8988T (cell line): ENCODE measurements at regions not wholly inside any gene's neighbourhood (a gene's known extent, or its start where the extent isn't known, plus 50 kb on each side); places are given as distances from the start of the nearest gene placed in this dataset.
"Not testable (repeated sequence)": the region's sequence is repeated elsewhere in the genome, so short reads cannot be mapped to it uniquely, and the experiment has no call there.

Source experiments
- DNase-seq: peaks from one replicate; pipeline ENCODE4 v3.0.0; 2011

DNA sequence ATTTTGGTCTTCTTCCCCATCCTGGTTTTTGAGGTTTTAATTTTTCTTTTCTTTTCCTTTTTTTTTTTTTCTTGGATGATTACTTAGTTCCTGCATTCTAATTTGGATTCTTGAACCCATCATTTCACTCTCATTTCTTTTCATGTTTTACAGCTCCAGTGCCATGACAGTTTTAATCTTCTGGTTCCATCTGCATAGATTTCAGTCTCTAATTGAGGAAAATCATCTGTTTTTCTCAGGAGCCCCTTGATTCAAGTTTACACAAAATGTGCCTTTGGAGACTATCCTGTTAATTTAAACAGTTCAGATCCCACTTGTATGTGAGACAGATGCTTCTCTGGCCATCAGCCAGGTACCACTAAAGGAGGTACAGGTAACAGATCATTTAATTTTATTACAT is 379.9 kb downstream of the PIK3C3 start:
- DNase-seq = no peak

DNA sequence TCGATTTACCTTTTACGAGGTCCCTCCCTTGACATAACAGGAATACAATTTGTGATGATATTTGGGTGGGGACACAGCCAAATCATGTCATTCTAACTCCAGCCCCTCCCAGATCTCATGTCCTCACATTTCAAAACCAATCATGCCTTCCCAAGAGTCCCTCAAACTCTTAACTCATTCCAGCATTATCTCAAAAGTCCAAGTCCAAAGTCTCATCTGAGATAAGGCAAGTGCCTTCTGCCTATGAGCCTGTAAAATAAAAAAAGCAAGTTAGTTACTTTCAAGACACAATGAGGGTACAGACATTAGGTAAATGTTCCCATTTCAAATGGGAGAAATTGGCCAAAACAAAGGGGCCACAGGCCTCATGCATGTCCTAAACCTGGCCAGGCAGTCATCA is 381.1 kb downstream of the PIK3C3 start:
- no peak for DNase-seq

GRCh38 chr18:42337337-42337736 is 382.3 kb downstream of the PIK3C3 start:
- DNase-seq = not testable (repeated sequence)

GRCh38 chr18:42338683-42339082 is 383.6 kb downstream of the PIK3C3 start:
- no peak for DNase-seq

- DNase-seq = no peak
These were observed 384.3 kb downstream of the PIK3C3 start for GRCh38 chr18:42339372-42339771.

- DNase-seq = no peak
These were observed 385.5 kb downstream of the PIK3C3 start for GRCh38 chr18:42340423-42341009.

GRCh38 chr18:42341423-42341822 is 386.4 kb downstream of the PIK3C3 start:
- no peak for DNase-seq

DNA sequence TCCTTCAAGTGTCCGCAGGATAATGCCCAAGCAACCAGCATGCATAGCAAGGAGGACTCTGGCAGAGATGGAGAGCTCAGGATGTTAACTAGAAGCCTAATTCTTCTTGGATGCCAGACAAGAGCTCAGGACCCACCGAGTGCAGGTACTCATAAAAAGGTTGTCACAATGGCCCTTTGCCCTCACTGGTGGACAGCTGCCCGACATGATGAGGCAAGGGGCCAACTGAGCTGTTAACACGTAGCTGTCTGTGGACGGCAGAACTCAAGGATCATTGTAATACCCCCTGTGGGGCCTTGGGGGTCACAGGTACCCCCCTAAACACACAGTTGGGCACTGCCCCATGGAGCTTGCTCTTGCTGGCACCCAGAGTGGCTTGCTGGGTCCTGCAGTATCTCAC is 393.7 kb downstream of the PIK3C3 start:
- no peak for DNase-seq

- DNase-seq = no peak
These were observed 396.4 kb downstream of the PIK3C3 start for GRCh38 chr18:42351455-42351854.

DNA sequence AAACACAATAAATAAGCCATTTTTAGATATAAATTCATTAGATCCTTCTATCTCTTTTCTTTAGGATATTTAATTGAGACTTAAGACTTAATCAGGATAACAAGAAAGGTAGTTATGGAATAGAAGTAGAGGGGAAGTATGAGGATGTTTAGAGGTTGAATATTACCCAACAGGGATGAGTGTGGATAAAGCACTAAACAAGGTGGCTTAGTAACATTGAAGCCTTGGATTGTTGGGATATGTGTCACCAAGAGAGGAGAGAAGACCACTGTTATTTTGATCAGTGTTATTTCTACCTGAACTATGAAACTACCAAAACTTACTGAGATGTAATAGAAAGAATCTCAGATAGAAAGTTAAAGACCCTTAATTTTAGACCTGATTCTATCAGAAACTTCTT is 405.7 kb downstream of the PIK3C3 start:
- no peak for DNase-seq

DNA sequence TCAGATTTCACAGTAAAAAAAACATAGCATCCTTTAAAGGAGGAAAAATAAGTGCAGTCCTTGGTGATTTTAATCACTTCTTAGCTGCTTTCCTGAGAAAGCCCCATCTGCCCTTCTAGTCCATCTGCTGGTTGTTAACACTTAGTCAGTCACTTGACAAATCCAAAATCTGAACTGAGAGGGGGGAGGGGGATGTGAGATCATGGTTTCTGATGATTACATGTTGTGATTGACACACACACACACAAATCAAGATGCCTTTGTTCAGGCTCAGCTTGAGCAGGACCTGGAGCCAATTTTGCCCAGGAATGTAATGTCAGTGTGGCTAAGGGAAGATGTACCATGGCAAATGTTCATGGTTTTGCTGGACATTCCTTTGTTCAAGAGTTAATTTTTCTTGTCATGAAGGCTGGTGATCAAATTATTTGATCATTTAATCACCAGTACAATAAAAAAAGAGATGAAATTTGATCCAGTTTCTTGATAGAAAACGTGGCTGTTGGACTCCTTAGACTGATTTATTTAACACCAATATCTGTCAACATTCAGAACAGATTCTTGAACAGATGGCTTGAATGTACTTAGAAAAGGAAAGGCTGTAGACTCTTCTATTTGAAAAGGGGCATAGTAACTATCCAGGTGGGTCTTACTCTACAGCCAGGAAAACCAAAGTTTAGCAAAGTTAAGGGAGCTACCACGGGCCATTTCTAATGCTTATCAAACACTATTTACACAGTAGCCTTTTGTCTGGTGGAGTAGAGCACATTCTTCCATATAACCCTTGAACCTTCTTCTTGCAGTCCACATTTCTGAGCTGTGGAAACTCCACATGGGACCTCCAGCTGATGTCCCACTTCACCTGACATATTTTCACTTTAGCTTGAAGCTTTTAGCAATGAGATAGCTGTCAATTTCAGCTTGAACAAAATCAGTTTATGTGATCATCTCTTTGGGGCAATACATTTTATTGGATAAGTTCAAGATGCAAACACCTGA is 408.7 kb downstream of the PIK3C3 start:
- DNase-seq = no peak

DNA sequence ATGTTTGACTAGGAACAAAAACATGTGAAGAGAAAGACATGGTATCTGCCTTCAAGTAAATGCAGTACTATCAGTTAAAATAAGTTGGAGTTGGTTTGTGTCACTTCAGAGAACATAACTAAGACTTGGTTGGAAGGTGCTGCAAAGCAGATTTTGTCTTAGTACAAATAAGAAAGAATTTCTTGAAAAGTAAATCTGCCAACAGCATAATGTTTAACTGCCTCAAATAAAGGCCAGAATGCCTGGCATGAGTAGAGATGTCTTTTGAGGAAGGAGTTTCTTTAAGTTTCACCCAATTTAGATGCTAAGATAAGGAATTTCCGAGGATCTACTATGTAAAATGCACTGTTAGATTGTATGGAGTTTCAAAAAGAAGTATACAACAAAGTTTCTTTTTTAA is 409.7 kb downstream of the PIK3C3 start:
- no peak for DNase-seq

GRCh38 chr18:42365591-42365990 is 410.6 kb downstream of the PIK3C3 start:
- no peak for DNase-seq

DNA sequence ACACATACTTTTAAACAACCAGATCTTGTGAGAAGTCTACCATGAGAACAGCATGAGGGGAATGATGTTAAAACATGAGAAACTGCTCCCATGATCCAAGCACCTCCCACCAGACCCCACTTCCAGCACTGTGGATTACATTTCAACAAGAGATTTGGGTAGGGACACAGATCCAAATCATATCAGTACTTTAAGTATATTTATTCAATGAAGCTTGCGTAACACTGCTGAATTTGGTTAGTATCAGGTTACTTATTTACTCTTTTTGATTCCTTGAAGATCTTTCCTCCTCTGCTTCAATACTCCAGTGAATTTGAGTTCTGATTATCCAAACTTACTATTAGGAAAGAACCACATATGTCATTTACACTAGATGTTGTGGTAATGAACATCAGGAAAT is 418.6 kb downstream of the PIK3C3 start:
- DNase-seq = no peak

DNA sequence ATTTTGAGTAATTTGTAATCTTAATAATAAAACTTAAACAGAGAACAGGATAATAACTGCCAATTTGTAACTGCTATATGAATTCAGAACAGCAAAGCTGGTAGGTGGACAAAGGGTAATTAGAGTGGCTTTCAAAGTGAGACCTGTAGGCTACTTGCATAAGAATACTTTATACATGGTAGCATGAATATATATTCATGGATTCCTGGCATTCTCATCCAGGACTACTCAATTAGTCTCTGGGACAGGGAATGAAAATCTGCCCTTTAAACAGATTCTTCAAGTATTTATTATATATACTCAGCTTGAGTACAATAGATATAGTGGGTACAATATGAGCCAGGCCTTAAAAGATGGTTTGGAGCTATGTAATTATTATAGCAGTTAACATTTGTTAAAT is 419.9 kb downstream of the PIK3C3 start:
- DNase-seq = no peak

DNA sequence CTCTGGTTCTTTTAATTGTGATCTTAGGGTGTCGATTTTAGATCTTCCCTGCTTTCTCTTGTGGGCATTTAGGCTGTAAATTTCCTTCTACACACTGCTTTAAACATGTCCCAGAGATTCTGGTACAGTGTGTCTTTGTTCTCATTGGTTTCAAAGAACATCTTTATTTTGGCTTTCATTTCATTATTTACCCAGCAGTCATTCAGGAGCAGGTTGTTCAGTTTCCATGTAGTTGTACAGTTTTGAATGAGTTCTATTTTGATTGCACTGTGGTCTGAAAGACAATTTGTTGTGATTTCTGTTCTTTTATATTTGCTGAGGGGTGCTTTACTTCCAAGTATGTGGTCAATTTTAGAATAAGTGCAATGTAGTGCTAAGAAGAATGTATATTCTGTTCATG is 423.8 kb downstream of the PIK3C3 start:
- not testable (repeated sequence) for DNase-seq

- DNase-seq = not testable (repeated sequence)
These were observed 426.2 kb downstream of the PIK3C3 start for GRCh38 chr18:42381236-42381635.

DNA sequence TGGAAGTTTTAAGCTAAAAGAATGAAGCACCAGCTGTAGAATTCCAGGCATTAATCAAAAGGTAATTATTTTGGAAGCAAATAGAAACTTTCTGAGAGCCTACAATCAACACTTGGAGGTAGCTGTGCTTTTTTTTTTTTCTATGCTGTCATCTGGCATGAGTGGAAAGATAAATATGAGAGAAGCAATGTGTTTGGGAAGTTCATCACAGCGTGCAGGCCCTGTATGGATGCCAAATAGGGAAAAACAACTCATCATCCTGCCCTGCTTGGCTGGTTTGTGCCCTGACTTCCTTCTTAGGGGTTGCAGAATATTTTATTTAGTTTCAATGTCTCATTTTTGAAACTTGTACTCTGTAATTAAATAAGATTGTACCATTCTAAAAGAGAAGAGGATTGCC is 437.4 kb downstream of the PIK3C3 start:
- DNase-seq = no peak

GRCh38 chr18:42392926-42393325 is 437.9 kb downstream of the PIK3C3 start:
- DNase-seq = no peak

DNA sequence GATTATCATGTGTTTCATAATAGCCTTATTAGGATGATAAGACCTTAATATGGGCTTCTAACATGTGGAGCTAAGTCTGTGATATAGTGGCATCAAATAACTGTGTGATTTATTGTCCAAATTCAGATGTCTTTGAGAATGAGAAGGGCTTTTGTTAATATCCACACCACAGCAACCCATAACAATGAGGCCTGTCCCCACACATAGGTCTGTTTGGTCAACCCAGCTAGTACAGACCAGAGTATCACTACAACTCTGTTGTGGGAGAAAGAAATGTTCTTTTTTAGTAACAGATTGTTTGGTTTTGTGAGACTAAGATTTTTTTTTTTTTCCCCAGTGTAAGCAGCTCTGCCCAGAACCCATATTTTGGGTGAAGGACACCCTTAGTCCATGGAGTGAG is 439.2 kb downstream of the PIK3C3 start:
- no peak for DNase-seq

GRCh38 chr18:42401131-42401673 is 446.2 kb downstream of the PIK3C3 start:
- DNase-seq = no peak

DNA sequence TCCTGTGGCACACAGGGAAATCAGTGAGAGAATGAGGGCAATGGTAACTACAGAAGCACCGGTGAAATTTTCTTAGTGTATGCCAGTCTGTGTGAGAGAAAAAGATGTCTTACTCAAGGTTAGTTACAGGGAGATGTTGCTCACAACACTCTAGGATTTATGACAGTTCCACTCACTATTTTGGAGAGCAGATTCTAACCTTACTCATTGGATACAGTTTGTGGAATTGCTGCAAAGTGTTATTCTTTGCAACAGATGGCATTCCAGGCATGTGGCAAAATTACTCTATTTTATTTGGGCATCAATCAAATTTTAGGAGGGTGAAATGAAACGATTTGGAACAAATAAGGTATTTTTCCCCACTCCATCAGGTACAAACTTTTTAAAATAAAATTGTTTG is 449.1 kb downstream of the PIK3C3 start:
- no peak for DNase-seq

GRCh38 chr18:42409005-42409404 is 454.0 kb downstream of the PIK3C3 start:
- DNase-seq = no peak

- no peak for DNase-seq
These were observed 457.2 kb downstream of the PIK3C3 start for GRCh38 chr18:42412281-42412680.
